HCT116 (cell line): ENCODE measurements at regions not wholly inside any gene's neighbourhood (a gene's known extent, or its start where the extent isn't known, plus 50 kb on each side); places are given as distances from the start of the nearest gene placed in this dataset.

Experiments used
- ATAC-seq: fragments of 200-7000 bp; cut with Tn5 transposase; 2 replicates; pipeline ENCODE4 v1.9.1; 2020; ENCODE audit warnings: mild to moderate bottlenecking, moderate library complexity
- BruUV-seq: library from RNA; stranded (reverse); fragments of 400-500 nt; replicated peaks from 2 replicates; lab custom pipeline; 2021; lab: Mats Ljungman, UMichigan
- CTCF ChIA-PET: fragments of 300-600 bp; sonication (Branson Sonifier 250); formaldehyde crosslinking; loops from one replicate; lab custom pipeline; 2021; ENCODE audit warnings: antibody characterized with exemption; lab: Charles Lee
- POLR2A ChIA-PET: fragments of 300-600, 350-600 bp; sonication (Branson Sonifier 250); formaldehyde crosslinking; loops from one replicate; lab custom pipeline; 2021; ENCODE audit warnings: antibody characterized with exemption; lab: Charles Lee
- RAD21 ChIA-PET, 2 experiments: fragments of 300-600 bp; sonication (Branson Sonifier 250); formaldehyde crosslinking; loops; one replicate each; lab custom pipeline; 2023; ENCODE audit warnings: low total read pairs in 2 of 2; ENCODE audit not compliant: uncharacterized antibody in 2 of 2, unreplicated experiment in 2 of 2, low non-redundant PET in 1 of 2; lab: Charles Lee
- DNase-seq: peaks from one replicate; pipeline ENCODE4 v3.0.0-alpha.2; 2010; ENCODE audit warnings: low read depth, low spot score
- H2AFZ ChIP-seq: fragments of 200-600 bp; shearing (Covaris generic), sonication (generic); 2 replicates; pipeline ENCODE4 v1.6.1; 2017; ENCODE audit warnings: low read depth, mixed run types, mixed read lengths, antibody characterized with exemption, low read length; ENCODE audit not compliant: poor library complexity, severe bottlenecking
- H3K27ac ChIP-seq: 2 replicates; pipeline ENCODE4 v1.5.1; 2012; ENCODE audit warnings: low read depth, low read length
- H3K27me3 ChIP-seq: fragments of 200-600 bp; sonication (generic); 2 replicates; pipeline ENCODE4 v1.6.1; 2016; ENCODE audit warnings: mixed run types, low read length, mixed read lengths; ENCODE audit not compliant: insufficient read depth
- H3K36me3 ChIP-seq, 2 experiments: fragments of 200-500 bp in 1 of 2; fragments of 200-600 bp in 1 of 2; sonication (Bioruptor generic) in 1 of 2; sonication (generic) in 1 of 2; 2 replicates each; pipeline versions ENCODE4 v1.5.1 to v1.6.1; 2014 to 2016; ENCODE audit warnings: low read length in 2 of 2, inconsistent platforms in 1 of 2, mixed read lengths in 1 of 2, mixed run types in 1 of 2; ENCODE audit not compliant: insufficient read depth in 2 of 2, control insufficient read depth in 1 of 2
- H3K4me1 ChIP-seq, 2 experiments: fragments of 200-600 bp in 1 of 2; sonication (generic) in 1 of 2; 2 replicates each; pipeline versions ENCODE4 v1.5.1 to v1.6.1; 2012 to 2017; ENCODE audit warnings: low read length in 2 of 2, inconsistent platforms in 1 of 2, mild to moderate bottlenecking in 1 of 2, mixed read lengths in 1 of 2, mixed run types in 1 of 2, moderate library complexity in 1 of 2; ENCODE audit not compliant: insufficient read depth in 2 of 2, control insufficient read depth in 1 of 2
- H3K4me2 ChIP-seq: fragments of 200-600 bp; sonication (generic); 2 replicates; pipeline ENCODE4 v1.6.1; 2017; ENCODE audit warnings: mixed run types, low read length, mixed read lengths
- H3K4me3 ChIP-seq, 2 experiments: fragments of 200-600 bp in 1 of 2; sonication (generic) in 1 of 2; replicated peaks in 1 of 2; 2 replicates each; pipeline ENCODE4 v1.5.1; 2011 to 2016; ENCODE audit warnings: low read length in 2 of 2, control low read depth in 1 of 2, low read depth in 1 of 2, mild to moderate bottlenecking in 1 of 2, mixed read lengths in 1 of 2, mixed run types in 1 of 2
- H3K79me2 ChIP-seq: fragments of 200-600 bp; sonication (generic); 2 replicates; pipeline ENCODE4 v1.6.1; 2017; ENCODE audit warnings: mild to moderate bottlenecking, mixed run types, low read length, moderate library complexity, mixed read lengths; ENCODE audit not compliant: insufficient read depth
- H3K9ac ChIP-seq: fragments of 200-600 bp; sonication (generic); 2 replicates; pipeline ENCODE4 v1.6.1; 2016; ENCODE audit warnings: low read length, mixed read lengths
- H3K9me2 ChIP-seq: fragments of 200-600 bp; sonication (generic), shearing (Covaris generic); 2 replicates; pipeline ENCODE4 v1.6.1; 2017; ENCODE audit warnings: mixed run types, mild to moderate bottlenecking, moderate library complexity; ENCODE audit not compliant: insufficient read depth
- H3K9me3 ChIP-seq, 2 experiments: fragments of 200-500 bp in 1 of 2; fragments of 200-600 bp in 1 of 2; sonication (Bioruptor generic) in 1 of 2; sonication (generic) in 1 of 2; 2 replicates each; pipeline ENCODE4 v1.6.1; 2014 to 2017; ENCODE audit warnings: low read length in 2 of 2, mixed read lengths in 2 of 2, inconsistent platforms in 1 of 2, low read depth in 1 of 2, mild to moderate bottlenecking in 1 of 2, mixed run types in 1 of 2, moderate library complexity in 1 of 2; ENCODE audit not compliant: control insufficient read depth in 1 of 2, insufficient read depth in 1 of 2
- H4K20me1 ChIP-seq: fragments of 200-600 bp; sonication (generic), shearing (Covaris generic); 2 replicates; pipeline ENCODE4 v1.6.1; 2017; ENCODE audit warnings: mixed run types, mild to moderate bottlenecking, moderate library complexity; ENCODE audit not compliant: insufficient read depth
- ATF3 ChIP-seq: IDR thresholded peaks from 2 replicates; pipeline ENCODE4 v1.6.1; 2012
- CBX3 ChIP-seq: IDR thresholded peaks from 2 replicates; pipeline ENCODE4 v1.6.1; 2012; ENCODE audit warnings: low read depth
- CEBPB ChIP-seq: IDR thresholded peaks from 2 replicates; pipeline ENCODE4 v1.6.1; 2012; ENCODE audit warnings: low read depth
- CTCF ChIP-seq, 3 experiments: fragments of 200-600 bp in 1 of 3; sonication (generic) in 1 of 3; IDR thresholded peaks in 2 of 3; conservative IDR thresholded peaks in 1 of 3; 2 replicates each; pipeline ENCODE4 v1.5.1; 2012 to 2017; ENCODE audit warnings: low read depth in 2 of 3, low read length in 2 of 3, antibody characterized with exemption in 1 of 3, borderline replicate concordance in 1 of 3, control low read depth in 1 of 3, mild to moderate bottlenecking in 1 of 3, mixed read lengths in 1 of 3, mixed run types in 1 of 3, moderate library complexity in 1 of 3; ENCODE audit not compliant: insufficient read depth in 1 of 3
- EGR1 ChIP-seq: IDR thresholded peaks from 2 replicates; pipeline ENCODE4 v1.6.1; 2012; ENCODE audit warnings: low read depth
- ELF1 ChIP-seq: IDR thresholded peaks from 2 replicates; pipeline ENCODE4 v1.6.1; 2012; ENCODE audit warnings: low read depth, borderline replicate concordance
- EZH2phosphoT487 ChIP-seq: fragments of 200-600 bp; IDR thresholded peaks from 2 replicates; pipeline ENCODE4 v1.6.1; 2018; ENCODE audit warnings: antibody characterized with exemption, borderline replicate concordance
- FOSL1 ChIP-seq: IDR thresholded peaks from 2 replicates; pipeline ENCODE4 v1.6.1; 2012; ENCODE audit warnings: low read depth
- JUND ChIP-seq: IDR thresholded peaks from 2 replicates; pipeline ENCODE4 v1.6.1; 2012
- MAX ChIP-seq: IDR thresholded peaks from 2 replicates; pipeline ENCODE4 v1.6.1; 2012
- POLR2A ChIP-seq: IDR thresholded peaks from 2 replicates; pipeline ENCODE4 v1.7.0; 2011; ENCODE audit warnings: borderline replicate concordance; ENCODE audit not compliant: insufficient read depth, insufficient read length; ENCODE audit errors: extremely low read depth
- POLR2AphosphoS5 ChIP-seq: IDR thresholded peaks from 2 replicates; pipeline ENCODE4 v1.6.1; 2011; ENCODE audit warnings: mild to moderate bottlenecking, low read depth, low read length, moderate library complexity
- RAD21 ChIP-seq: IDR thresholded peaks from 2 replicates; pipeline ENCODE4 v1.6.1; 2012; ENCODE audit warnings: low read depth, mild to moderate bottlenecking
- REST ChIP-seq: IDR thresholded peaks from 2 replicates; pipeline ENCODE4 v1.6.1; 2012; ENCODE audit warnings: low read depth
- SRF ChIP-seq: IDR thresholded peaks from 2 replicates; pipeline ENCODE4 v1.6.1; 2012; ENCODE audit warnings: low read depth
- TCF7L2 ChIP-seq: IDR thresholded peaks from 2 replicates; pipeline ENCODE4 v1.7.0; 2011; ENCODE audit warnings: borderline replicate concordance, inconsistent platforms; ENCODE audit not compliant: insufficient read depth, insufficient read length; ENCODE audit errors: extremely low read depth
- YY1 ChIP-seq: IDR thresholded peaks from 2 replicates; pipeline ENCODE4 v1.6.1; 2011; ENCODE audit warnings: low read length, low read depth, moderate library complexity, mild to moderate bottlenecking; ENCODE audit not compliant: insufficient replicate concordance; ENCODE audit errors: extremely low read depth
- ZBTB33 ChIP-seq: IDR thresholded peaks from 2 replicates; pipeline ENCODE4 v1.6.1; 2011; ENCODE audit warnings: mild to moderate bottlenecking, low read length, moderate library complexity; ENCODE audit not compliant: insufficient replicate concordance; ENCODE audit errors: extremely low read depth
- ZFX ChIP-seq: fragments of 450-650 bp; IDR thresholded peaks from 2 replicates; pipeline ENCODE4 v1.6.1; 2017
- ZNF274 ChIP-seq: fragments of 200-500 bp; sonication (Bioruptor generic); IDR thresholded peaks from 2 replicates; pipeline ENCODE4 v1.6.1; 2014; ENCODE audit warnings: mild to moderate bottlenecking, low read depth, low read length, inconsistent platforms
- intact Hi-C: fragments of 100-400 bp; cut with micrococcal nuclease; formaldehyde crosslinking; loops from 2 replicates; pipeline ENCODE4 v1.10.0; 2022

- TF ChIP-seq EZH2phosphoT487 (no peak), SRF (no peak), MAX (no peak), POLR2AphosphoS5 (no peak), POLR2A (no peak), ZFX (no peak), TCF7L2 (no peak), ELF1 (no peak), YY1 (no peak), CBX3 (no peak), FOSL1 (no peak), ATF3 (no peak), EGR1 (no peak), REST (no peak), RAD21 (no peak), CEBPB (no peak), ZBTB33 (no peak), CTCF (IDR thresholded peaks at IDR 0.05 in 2 of 3, conservative IDR thresholded peaks at IDR 0.05 in 1 of 3; ENCODE audit: borderline replicate concordance in 1 of 3, insufficient read depth in 1 of 3, low read depth in 2 of 3, low read length in 2 of 3) (no peak; a peak in 1 of 6 replicates), ZNF274 (no peak), JUND (no peak)
- TF ChIP-seq, all 23 proteins: peak for 0
- Histone ChIP-seq H3K27ac (no peak overlapping the region), H3K79me2 (no peaks in the 10 kb centered on the region), H3K9ac (no peak overlapping the region), H3K4me1 (no peaks in the 10 kb centered on the region), H3K4me3 (no peak overlapping the region), H3K4me2 (no peak overlapping the region), H4K20me1 (no peaks in the 10 kb centered on the region), H3K27me3 (no peaks in the 10 kb centered on the region), H3K9me2 (no peaks in the 10 kb centered on the region), H2AFZ (no peak overlapping the region), H3K9me3 (no peaks in the 10 kb centered on the region), H3K36me3 (no peaks in the 10 kb centered on the region)
- ATAC-seq (no peak), DNase-seq (no peak)
- ChIA-PET RAD21 (no interaction called here), POLR2A (no interaction called here), CTCF (no interaction called here)
- BruUV-seq, result no TSS peak
- intact Hi-C loops, result no loop called here
Observed at GRCh38 chr6:165931675-165932074, 236.0 kb downstream of the TBXT start.
